Common myeloid progenitor, CD34-positive (primary cell): ENCODE measurements at regions not wholly inside any gene's neighbourhood (a gene's known extent, or its start where the extent isn't known, plus 50 kb on each side); places are given as distances from the start of the nearest gene placed in this dataset.

ENCODE experiments used
- CTCF ChIA-PET: fragments of 350-600 bp; sonication (Branson Sonifier 250); formaldehyde crosslinking; loops from one replicate; lab custom pipeline; 2021; ENCODE audit warnings: antibody characterized with exemption; lab: Charles Lee
- POLR2A ChIA-PET: fragments of 350-600 bp; sonication (Branson Sonifier 250); formaldehyde crosslinking; loops from one replicate; lab custom pipeline; 2021; ENCODE audit warnings: antibody characterized with exemption; lab: Charles Lee
- DNase-seq, 3 donors: peaks; one replicate each; pipeline versions ENCODE4 v3.0.0 to v3.0.0-alpha.2; 2013
- H3K27ac ChIP-seq, 2 experiments: 1 replicate in 1 of 2; 2 replicates in 1 of 2; pipeline ENCODE4 v1.7.0; 2013; ENCODE audit warnings: inconsistent platforms in 2 of 2, low read length in 2 of 2, mild to moderate bottlenecking in 2 of 2, low read depth in 1 of 2, moderate library complexity in 1 of 2; ENCODE audit not compliant: severe bottlenecking in 2 of 2, insufficient read depth in 1 of 2, poor library complexity in 1 of 2
- H3K27me3 ChIP-seq, 5 experiments: replicated peaks in 2 of 5; 1 replicate in 3 of 5; 2 replicates in 2 of 5; pipeline versions ENCODE4 v1.6.1 to v1.7.0; 2013; ENCODE audit warnings: low read length in 4 of 5, mild to moderate bottlenecking in 2 of 5, moderate library complexity in 2 of 5, inconsistent platforms in 1 of 5; ENCODE audit not compliant: insufficient read depth in 5 of 5, control insufficient read depth in 4 of 5
- H3K36me3 ChIP-seq, 4 experiments: 1 replicate in 2 of 4; 2 replicates in 2 of 4; pipeline versions ENCODE4 v1.6.1 to v1.7.0; 2013; ENCODE audit warnings: low read length in 3 of 4, control low read depth in 1 of 4, mild to moderate bottlenecking in 1 of 4; ENCODE audit not compliant: control insufficient read depth in 4 of 4, insufficient read depth in 4 of 4
- H3K4me1 ChIP-seq, 4 experiments: 1 replicate in 3 of 4; 2 replicates in 1 of 4; pipeline versions ENCODE4 v1.6.1 to v1.7.1; 2013; ENCODE audit warnings: low read length in 3 of 4, mild to moderate bottlenecking in 3 of 4, control low read depth in 1 of 4, inconsistent platforms in 1 of 4, moderate library complexity in 1 of 4; ENCODE audit not compliant: control insufficient read depth in 4 of 4, insufficient read depth in 4 of 4; ENCODE audit errors: control extremely low read depth in 1 of 4
- H3K4me3 ChIP-seq, 7 experiments: 1 replicate in 4 of 7; 2 replicates in 3 of 7; pipeline versions ENCODE4 v1.5.1 to v1.7.0; 2013; ENCODE audit warnings: mild to moderate bottlenecking in 7 of 7, low read length in 6 of 7, moderate library complexity in 6 of 7, inconsistent platforms in 2 of 7, low read depth in 2 of 7, control low read depth in 1 of 7; ENCODE audit not compliant: insufficient read depth in 4 of 7, control insufficient read depth in 1 of 7; ENCODE audit errors: extremely low read depth in 1 of 7
- H3K9me3 ChIP-seq, 5 experiments: 1 replicate in 4 of 5; 2 replicates in 1 of 5; pipeline versions ENCODE4 v1.6.1 to v1.7.1; 2013; ENCODE audit warnings: low read length in 4 of 5, mild to moderate bottlenecking in 2 of 5, inconsistent platforms in 1 of 5, low read depth in 1 of 5, moderate library complexity in 1 of 5; ENCODE audit not compliant: control insufficient read depth in 4 of 5, insufficient read depth in 2 of 5; ENCODE audit errors: control extremely low read depth in 1 of 5
- WGBS: methylation state at CpG from one replicate; pipeline ENCODE4 v1.1.5; 2013; ENCODE audit not compliant: insufficient coverage; 5-methylcytosine and 5-hydroxymethylcytosine counted together

- DNase-seq: no peak
- Histone ChIP-seq H3K36me3 (no peaks in the 10 kb centered on the region), H3K27me3 (no peaks in the 10 kb centered on the region), H3K4me3 (no peak overlapping the region), H3K4me1 (no peaks in the 10 kb centered on the region), H3K27ac (no peak overlapping the region), H3K9me3 (peaks cover 0 to 3% (median 0%) of the 10 kb centered on the region in 5 experiments)
- WGBS: 100% methylated on average over 1 of the region's 3 CpGs
- CTCF ChIA-PET: no interaction called here
- POLR2A ChIA-PET: no interaction called here
Observed at GRCh38 chr6:17225767-17226630, 55.2 kb upstream of the RBM24 start.

GRCh38 chr6:17226786-17227233 lies 54.4 kb upstream of the RBM24 start:
- no peaks in the 10 kb centered on the region for H3K4me1 ChIP-seq
- no peaks in the 10 kb centered on the region for H3K36me3 ChIP-seq
- POLR2A ChIA-PET: no interaction called here
- no peak overlapping the region for H3K4me3 ChIP-seq
- H3K9me3 ChIP-seq: peaks cover 0 to 3% (median 0%) of the 10 kb centered on the region in 5 experiments
- no peaks in the 10 kb centered on the region for H3K27me3 ChIP-seq
- H3K27ac ChIP-seq: no peak overlapping the region
- 100% methylated on average over 2 of the region's 2 CpGs for WGBS
- DNase-seq: no peak
- CTCF ChIA-PET: interaction anchor here (0.9 kb wide), 1 partner anchor 31 kb away, joined by 3 read pairs; no protein-coding TSS in a partner anchor

GRCh38 chr6:17227403-17227802 lies 53.8 kb upstream of the RBM24 start:
- Histone ChIP-seq H3K4me3 (no peak overlapping the region), H3K36me3 (no peaks in the 10 kb centered on the region), H3K27me3 (no peaks in the 10 kb centered on the region), H3K27ac (no peak overlapping the region), H3K4me1 (no peaks in the 10 kb centered on the region), H3K9me3 (peaks cover 0 to 3% (median 0%) of the 10 kb centered on the region in 5 experiments)
- WGBS: 93% methylated on average over 4 of the region's 4 CpGs
- no peak for DNase-seq
- ChIA-PET CTCF (interaction anchor here (0.9 kb wide), 1 partner anchor 32 kb away, joined by 3 read pairs; no protein-coding TSS in a partner anchor), POLR2A (no interaction called here)
